GM21367 (cell line): ENCODE measurements at regions not wholly inside any gene's neighbourhood (a gene's known extent, or its start where the extent isn't known, plus 50 kb on each side); places are given as distances from the start of the nearest gene placed in this dataset.
A peak's percentile ranks its signal among the peaks of the same experiment; 100 is the strongest.
"Not testable (repeated sequence)": the region's sequence is repeated elsewhere in the genome, so short reads cannot be mapped to it uniquely, and the experiment has no call there.

Experiments
- ATAC-seq: cut with Tn5 transposase; IDR thresholded peaks from one replicate; pipeline ENCODE4 v1.9.1; 2021; ENCODE audit not compliant: unreplicated experiment

GRCh38 chr1:83520797-83521196 is 478.1 kb downstream of the TTLL7 start:
- no peak for ATAC-seq

DNA sequence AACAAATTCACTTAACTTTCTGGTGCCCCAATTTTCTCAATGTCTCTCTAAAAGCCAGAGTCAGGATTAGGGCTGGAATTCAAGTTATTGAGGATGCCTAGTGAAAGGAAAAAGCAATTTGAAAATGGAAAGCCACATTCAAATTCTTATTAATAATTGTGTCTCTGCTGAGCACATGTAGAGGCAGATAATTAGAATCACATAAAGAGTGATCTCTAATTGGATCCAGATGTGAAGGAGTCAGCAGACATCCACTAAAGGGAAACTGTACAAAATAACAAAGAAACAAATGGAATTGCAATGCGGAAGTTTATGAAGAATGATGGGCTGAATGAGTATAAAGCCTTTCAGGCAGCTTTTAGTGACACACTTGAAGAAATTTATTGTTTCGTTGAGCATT is 482.6 kb downstream of the TTLL7 start:
- ATAC-seq = no peak

- no peak for ATAC-seq
Observed at GRCh38 chr1:83515578-83516154, 483.3 kb downstream of the TTLL7 start.

- no peak for ATAC-seq
Observed at GRCh38 chr1:83512373-83513193, 486.3 kb downstream of the TTLL7 start.

DNA sequence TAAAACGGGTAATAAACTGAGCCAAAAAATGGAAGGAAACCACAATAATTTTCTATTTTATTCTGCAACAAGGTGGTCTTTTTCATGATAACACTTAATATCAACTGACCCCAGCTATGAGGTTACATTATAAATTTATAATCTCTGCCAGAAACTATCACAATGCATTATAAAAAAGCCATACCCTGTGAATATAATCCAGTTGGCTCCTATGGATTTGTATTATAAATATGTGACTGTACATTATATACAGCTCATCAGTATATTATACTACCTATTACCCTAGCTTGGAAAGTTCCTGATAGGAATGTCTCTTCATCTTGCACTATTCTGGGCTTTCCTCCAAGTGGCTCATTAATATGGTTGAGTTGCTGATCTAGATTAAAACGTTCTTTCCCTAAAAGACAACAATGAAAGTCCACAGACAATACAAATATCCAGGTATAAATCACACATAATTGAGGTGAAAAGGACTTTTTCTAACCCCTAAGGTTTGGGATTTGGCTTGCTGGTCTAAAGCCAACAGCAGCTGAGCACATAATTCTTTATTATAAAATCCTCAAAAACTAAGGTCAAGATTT is 487.7 kb downstream of the TTLL7 start:
- no peak for ATAC-seq

GRCh38 chr1:83509301-83509781 is 489.6 kb downstream of the TTLL7 start:
- no peak for ATAC-seq

DNA sequence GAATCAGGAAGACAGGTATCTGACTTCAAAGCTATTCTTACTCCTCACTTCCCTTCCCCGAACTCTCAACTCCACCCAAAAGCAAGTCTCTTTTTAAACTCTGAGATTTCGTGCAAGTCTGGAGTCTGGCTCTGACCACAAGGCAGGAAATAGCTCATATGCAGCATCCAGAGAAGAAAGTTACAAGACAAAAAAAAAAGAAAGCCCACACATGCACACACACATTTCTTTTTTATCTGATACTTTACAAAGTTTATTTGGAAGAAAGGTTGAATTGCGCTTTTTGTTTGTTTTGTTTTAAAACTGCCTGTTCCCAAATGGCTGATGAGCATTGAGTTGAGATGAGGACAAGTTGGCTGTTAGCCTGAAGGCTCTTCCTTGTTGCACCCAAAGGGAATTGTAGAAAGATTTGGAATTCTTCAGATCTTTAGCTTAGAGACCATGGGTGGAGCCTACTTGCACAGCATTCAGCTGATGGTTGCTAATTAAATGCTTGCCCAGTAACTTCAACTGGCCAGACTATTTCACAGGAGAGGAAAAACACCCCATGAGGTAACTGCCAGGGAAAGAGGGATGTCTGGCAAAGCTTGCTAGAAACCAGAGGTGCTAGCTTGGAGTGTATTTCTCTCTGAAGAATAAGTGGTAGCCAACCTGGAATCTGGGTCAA is 490.3 kb downstream of the TTLL7 start:
- ATAC-seq = peak; percentile 99

DNA sequence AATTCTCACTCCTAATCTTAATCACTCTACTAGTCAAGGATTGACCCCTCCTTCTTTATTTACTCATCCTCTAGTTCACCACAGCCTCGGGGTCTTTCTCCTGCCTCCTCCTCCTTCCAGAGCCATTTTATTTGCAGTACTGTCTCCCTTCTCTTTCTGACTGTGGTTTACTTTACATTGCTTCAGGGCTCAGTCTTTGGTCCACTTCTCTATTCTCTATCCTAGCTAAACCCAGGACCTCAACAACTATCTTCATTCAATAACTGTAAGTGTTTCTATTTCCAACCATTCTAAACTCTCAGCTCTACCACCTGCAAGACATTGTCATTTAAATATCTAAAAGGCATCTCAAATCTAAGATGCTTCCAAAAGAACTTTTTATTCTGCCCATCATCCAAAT is 493.8 kb downstream of the TTLL7 start:
- no peak for ATAC-seq

DNA sequence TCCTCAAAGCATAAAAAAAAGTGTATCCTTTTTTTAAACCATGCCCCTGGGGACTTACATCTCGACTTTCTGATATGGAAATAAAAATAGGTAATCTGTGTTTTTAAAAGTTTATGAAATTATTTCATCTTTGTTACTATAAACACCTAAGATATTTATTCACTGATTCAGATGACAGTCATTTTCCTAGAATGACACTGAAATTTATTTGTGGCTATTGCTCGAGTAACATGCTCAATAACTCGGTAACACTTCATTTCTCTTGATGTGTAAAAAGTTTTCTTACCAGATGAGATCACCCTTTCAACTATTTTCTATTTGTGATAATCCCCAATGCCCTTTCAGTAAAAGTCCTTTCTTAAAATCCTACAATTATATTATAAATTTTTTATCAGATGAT is 495.8 kb downstream of the TTLL7 start:
- ATAC-seq = no peak

DNA sequence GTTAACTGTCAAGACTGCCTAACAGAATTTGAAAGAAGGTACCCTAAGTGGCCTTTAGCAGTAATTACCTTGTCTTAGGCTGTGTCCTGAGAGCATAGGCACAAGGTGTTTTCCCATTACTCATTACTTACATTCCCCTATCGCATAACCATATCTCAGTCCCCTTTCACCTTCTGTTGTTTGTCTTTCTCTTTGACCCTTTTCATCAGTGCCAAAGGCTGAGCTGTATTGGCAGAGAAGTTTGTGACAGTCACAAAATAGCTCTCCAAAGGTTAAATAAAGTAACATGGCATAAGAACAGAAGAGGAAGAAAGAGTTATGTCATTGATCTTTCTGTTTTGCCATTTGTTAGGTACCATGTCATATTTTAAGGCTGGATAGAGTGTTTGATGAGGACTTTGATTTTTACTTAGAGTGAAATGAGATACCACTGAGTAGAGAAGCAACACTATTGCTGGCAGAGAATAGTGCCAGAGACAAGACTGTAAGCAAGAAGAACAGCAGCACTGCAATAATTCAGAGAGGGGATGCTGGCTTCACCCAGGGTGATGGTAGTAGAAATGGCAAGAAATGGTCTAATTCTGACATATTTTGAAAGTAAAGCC is 497.8 kb downstream of the TTLL7 start:
- peak; percentile 78 for ATAC-seq

- no peak for ATAC-seq
Observed at GRCh38 chr1:83500531-83500930, 498.4 kb downstream of the TTLL7 start.

DNA sequence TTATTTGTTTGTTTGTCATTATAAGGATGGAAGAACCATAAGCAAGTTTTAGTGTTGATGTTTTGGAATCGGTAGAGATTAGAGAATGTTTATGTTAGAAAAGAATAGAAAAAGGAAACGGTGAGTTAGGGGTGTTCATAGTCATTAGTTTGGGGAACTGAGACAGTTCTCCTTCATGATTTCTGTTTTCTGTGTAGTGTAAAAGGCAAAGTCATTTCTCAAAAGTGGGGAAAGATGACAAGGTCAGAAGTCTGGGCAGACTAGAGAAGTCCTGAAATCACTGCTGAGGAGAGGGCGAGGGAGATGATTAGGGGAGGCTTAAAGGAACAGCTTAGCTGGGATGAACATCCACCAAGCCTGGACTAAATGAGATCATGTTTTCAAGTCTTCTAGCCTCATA is 498.9 kb downstream of the TTLL7 start:
- peak; percentile 53 for ATAC-seq

DNA sequence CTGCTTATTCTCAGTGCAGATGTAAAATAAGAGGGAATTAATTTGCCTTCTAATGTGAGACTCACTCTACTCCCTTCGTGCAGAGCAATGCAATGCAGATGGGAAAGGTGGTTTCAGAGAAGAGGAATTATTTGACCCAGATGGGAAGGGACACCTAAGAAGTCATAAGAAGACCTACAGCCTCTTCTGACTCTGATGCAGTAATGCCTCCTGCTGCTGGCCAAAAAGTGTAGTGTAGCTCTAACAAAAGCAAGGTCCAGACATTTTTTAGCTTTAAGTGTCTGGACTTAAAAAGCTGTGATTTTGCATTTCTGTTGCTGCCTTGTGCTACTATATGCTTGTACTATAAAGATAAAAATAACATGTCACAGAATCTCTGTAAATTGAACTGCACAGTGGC is 501.4 kb downstream of the TTLL7 start:
- no peak for ATAC-seq

- no peak for ATAC-seq
Observed at GRCh38 chr1:83495560-83495959, 503.4 kb downstream of the TTLL7 start.

DNA sequence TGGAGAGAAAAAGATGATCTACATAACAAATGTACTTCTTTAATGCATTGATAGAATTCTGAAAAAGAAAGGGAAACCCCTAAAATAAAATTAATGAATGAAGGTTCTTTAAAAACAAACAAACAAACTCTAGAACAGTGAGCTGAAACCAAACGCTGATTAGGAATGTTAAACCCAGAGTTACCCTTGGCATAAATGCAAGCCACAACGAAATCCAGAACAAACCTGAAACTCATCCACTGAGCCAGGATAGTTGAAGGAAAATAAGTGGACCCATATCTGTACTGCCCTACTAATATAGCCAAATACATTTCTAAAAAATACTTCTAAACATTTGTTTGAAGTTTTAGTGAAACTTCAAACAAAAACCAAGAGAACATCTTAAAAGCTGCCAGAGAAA is 505.3 kb downstream of the TTLL7 start:
- no peak for ATAC-seq

GRCh38 chr1:83491930-83492329 is 507.0 kb downstream of the TTLL7 start:
- ATAC-seq = no peak

GRCh38 chr1:83490988-83491387 is 507.9 kb downstream of the TTLL7 start:
- ATAC-seq = no peak

DNA sequence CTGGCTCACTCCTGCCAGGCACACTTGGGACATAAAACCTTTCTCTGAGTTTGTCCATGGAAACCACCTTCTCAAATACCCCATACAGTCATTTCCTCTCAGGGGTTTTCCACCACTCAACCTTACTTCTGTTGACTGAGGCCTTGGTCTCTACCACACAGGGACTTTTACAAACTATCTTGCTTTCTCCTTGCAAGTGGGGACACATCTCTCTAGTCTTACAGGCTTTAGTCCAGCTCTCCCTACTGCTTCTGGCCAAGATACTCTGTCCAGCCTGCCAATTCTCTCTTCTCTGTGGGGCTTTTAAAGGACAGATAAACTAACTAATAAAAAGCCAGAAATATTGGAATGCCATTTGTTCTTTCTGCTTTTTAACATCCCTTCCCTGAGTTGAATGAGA is 510.8 kb downstream of the TTLL7 start:
- ATAC-seq = peak; percentile 86

GRCh38 chr1:83487460-83487859 is 511.5 kb downstream of the TTLL7 start:
- not testable (repeated sequence) for ATAC-seq

DNA sequence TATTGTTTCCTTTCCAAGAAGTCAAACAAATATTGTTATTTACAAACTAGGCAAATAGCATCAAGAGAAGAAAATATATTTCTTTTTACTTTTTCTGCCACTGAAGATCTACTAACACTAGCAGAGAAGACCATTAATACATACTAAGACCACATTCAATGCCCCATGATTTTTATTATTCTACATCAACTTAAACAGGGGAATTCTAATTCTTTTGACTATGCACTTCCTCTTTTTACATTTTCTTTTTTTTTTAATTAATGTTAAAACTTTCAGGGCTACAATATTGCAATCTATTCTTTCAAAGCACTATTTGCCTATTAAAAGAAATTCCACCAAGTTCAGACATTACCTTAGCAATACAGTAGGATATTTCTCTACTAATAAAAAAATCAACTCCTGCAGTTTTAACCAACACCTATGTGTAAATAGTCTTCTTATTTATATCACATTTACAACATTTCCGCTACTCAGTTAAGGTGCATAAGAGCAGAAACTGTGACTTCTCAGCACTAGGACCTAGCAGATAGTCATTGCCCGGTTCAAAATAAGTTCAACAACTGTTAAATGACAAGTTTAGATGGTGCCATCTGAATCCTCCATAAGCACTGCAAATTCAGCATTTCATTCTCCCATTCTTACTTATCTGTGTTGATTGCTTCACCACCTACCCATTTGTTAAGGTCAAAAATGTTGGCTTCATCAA is 513.5 kb downstream of the TTLL7 start:
- not testable (repeated sequence) for ATAC-seq

- ATAC-seq = not testable (repeated sequence)
Observed at GRCh38 chr1:83481284-83481683, 517.6 kb downstream of the TTLL7 start.
